Kidney epithelial cell (primary cell): ENCODE measurements at regions not wholly inside any gene's neighbourhood (a gene's known extent, or its start where the extent isn't known, plus 50 kb on each side); places are given as distances from the start of the nearest gene placed in this dataset.

Experiments used
- DNase-seq: peaks from one replicate; pipeline ENCODE4 v3.0.0-alpha.2; 2010; ENCODE audit warnings: low read depth
- H3K27me3 ChIP-seq: 2 replicates; pipeline ENCODE4 v1.6.0; 2011; ENCODE audit warnings: low read length; ENCODE audit not compliant: control insufficient read depth, insufficient read depth
- H3K36me3 ChIP-seq: 2 replicates; pipeline ENCODE4 v1.5.1; 2011; ENCODE audit warnings: low read length; ENCODE audit not compliant: control insufficient read depth, insufficient read depth
- H3K4me3 ChIP-seq: 2 replicates; pipeline ENCODE4 v1.5.1; 2011; ENCODE audit warnings: low read depth, mild to moderate bottlenecking, control low read depth, low read length
- TF ChIP-seq, protein P1 (sequence below): IDR thresholded peaks from 2 replicates; pipeline ENCODE4 v1.5.1; 2011; ENCODE audit warnings: mild to moderate bottlenecking, moderate library complexity, low read length, control low read depth, inconsistent platforms; ENCODE audit not compliant: insufficient read depth, poor library complexity, severe bottlenecking

DNA sequence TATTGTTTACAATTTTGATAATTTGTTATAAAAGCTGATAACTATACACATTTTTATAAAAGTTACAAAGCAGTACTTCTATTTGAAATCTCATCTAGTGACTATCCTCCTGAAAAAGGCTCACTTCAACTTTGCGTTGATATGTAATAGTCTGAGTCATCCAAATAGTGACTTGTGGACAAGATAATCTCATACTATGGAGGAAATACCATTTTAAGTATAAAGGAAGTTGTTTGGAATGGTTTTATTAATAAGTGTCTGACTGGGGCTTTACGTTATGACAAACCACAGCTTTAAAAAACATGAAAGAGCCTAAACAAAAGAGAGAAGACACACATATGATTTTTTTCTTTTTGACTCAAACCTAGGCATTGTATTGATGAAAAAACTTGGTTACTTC lies 272.3 kb upstream of the COL3A1 start:
- Histone ChIP-seq H3K4me3 (no peak overlapping the region), H3K27me3 (no peaks in the 10 kb centered on the region), H3K36me3 (no peaks in the 10 kb centered on the region)
- TF ChIP-seq, protein P1, sequence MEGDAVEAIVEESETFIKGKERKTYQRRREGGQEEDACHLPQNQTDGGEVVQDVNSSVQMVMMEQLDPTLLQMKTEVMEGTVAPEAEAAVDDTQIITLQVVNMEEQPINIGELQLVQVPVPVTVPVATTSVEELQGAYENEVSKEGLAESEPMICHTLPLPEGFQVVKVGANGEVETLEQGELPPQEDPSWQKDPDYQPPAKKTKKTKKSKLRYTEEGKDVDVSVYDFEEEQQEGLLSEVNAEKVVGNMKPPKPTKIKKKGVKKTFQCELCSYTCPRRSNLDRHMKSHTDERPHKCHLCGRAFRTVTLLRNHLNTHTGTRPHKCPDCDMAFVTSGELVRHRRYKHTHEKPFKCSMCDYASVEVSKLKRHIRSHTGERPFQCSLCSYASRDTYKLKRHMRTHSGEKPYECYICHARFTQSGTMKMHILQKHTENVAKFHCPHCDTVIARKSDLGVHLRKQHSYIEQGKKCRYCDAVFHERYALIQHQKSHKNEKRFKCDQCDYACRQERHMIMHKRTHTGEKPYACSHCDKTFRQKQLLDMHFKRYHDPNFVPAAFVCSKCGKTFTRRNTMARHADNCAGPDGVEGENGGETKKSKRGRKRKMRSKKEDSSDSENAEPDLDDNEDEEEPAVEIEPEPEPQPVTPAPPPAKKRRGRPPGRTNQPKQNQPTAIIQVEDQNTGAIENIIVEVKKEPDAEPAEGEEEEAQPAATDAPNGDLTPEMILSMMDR = no peak
- no peak for DNase-seq

DNA sequence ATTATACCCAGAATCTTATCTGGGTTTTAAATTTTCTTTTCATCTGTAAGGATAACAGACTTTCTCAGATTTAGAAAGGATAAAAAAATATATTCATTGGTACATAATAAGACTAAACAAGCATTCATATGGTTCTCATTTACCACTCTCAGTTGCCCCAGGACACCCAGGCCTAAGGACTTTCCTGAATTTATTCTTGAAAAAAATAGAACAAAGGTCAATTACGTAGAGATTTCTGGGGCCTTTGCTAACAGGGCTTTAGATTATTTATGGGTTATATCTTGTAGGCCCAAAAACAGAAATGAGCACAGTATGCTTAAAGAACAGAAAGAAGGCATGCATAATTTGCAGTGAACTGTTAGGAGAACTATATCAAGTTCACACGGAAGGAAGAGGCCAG lies 269.0 kb upstream of the COL3A1 start:
- H3K4me3 ChIP-seq = no peak overlapping the region
- no peak for DNase-seq
- TF ChIP-seq, protein P1 = no peak
- H3K27me3 ChIP-seq = no peaks in the 10 kb centered on the region
- H3K36me3 ChIP-seq = no peaks in the 10 kb centered on the region

DNA sequence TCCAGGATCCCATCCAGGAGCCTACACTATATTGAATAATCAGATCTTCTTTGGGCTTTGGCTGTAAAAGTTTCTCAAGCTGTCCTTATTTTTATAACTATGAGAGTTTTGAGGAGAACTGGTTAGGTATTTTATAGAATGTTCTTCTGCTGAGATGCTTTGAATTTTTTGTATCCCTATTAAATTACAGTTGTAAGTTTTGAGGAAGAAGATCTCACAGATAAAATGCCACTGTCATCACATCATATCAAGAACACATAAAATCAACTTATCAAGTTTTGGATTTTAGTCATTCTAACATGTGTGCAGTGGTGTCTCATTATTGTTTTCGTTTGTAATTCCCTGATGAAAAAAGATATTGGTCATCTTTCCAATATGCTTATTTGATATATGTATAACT lies 260.2 kb upstream of the COL3A1 start:
- Histone ChIP-seq H3K36me3 (no peaks in the 10 kb centered on the region), H3K27me3 (no peaks in the 10 kb centered on the region), H3K4me3 (no peak overlapping the region)
- no peak for DNase-seq
- TF ChIP-seq, protein P1 = no peak

DNA sequence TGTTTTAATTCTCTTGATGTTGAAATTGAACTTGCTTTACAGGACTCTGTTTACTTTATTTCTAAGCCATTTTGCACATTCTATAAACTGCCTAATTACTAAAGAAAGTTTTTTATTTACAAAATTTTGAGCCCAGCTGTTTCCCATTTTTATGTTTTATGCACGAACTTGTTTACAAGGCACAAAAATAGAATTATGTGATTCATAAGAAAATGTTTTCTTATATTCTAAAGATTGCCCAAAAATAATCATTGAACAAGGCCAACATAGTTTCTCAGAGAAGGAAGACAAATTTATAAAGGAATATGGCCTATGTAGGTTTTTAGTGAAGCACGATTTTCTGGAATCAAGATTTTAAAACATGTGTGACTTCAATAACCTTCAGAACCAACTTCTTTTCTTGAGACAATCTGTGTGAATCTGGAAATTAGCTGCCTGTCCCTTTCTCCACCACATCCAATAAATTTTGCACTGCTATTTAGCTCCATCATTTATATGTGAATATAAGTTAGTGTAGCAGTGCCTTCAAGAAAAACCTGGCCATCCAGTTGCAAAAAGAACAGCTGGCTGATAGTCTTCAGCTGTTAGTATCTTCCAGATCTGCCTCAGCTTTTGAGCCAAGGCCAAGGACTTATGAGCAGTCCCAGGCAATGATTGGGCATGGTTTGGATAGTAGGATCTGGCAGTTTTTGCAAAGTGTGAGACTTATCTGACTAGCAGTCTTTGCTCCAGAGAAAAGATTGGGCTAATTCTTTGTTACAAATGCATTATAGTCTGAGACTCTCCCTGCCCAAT lies 253.2 kb upstream of the COL3A1 start:
- TF ChIP-seq, protein P1 = no peak
- Histone ChIP-seq H3K4me3 (no peak overlapping the region), H3K27me3 (no peaks in the 10 kb centered on the region), H3K36me3 (no peaks in the 10 kb centered on the region)
- no peak for DNase-seq

DNA sequence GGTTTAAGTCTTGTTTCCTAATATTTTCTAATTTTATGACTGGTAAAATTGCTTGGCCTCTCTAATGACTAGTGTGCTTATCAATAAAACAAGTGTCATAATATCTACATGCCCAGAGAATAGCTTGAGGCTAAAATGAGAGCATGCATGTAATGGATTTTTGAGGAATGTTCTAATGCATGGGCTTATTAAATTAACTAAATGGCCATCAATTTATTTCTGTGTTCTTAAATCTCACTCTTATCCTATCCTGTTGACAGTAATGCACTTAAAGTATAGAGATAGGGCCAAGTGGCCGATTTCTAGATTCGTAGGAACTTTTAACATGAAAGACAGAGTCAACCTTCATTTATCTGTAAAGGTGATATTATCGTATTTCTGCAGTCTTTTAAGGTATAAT lies 252.4 kb upstream of the COL3A1 start:
- TF ChIP-seq, protein P1 = no peak
- DNase-seq = no peak
- Histone ChIP-seq H3K4me3 (no peak overlapping the region), H3K36me3 (no peaks in the 10 kb centered on the region), H3K27me3 (no peaks in the 10 kb centered on the region)
